Peyer's patch (tissue), 4 donors: ENCODE measurements at regions not wholly inside any gene's neighbourhood (a gene's known extent, or its start where the extent isn't known, plus 50 kb on each side); places are given as distances from the start of the nearest gene placed in this dataset.

Source experiments
- CTCF ChIP-seq, 6 experiments: fragments of 450-650 bp in 4 of 6; fragments of 200-600 bp in 2 of 6; sonication (generic) in 1 of 6; IDR thresholded peaks; one replicate each; pipeline ENCODE4 v1.5.1; 2017 to 2019; ENCODE audit warnings: antibody characterized with exemption in 6 of 6, mild to moderate bottlenecking in 3 of 6, moderate library complexity in 1 of 6
- POLR2A ChIP-seq, 2 donors: fragments of 450-650 bp; IDR thresholded peaks; one replicate each; pipeline ENCODE4 v1.5.1; 2017; ENCODE audit warnings: antibody characterized with exemption in 2 of 2, mild to moderate bottlenecking in 2 of 2, moderate library complexity in 2 of 2

GRCh38 chr3:178201714-178202113 is 334.5 kb upstream of the KCNMB2 start:
- no peak for TF ChIP-seq POLR2A (IDR thresholded peaks at IDR 0.05)
- TF ChIP-seq CTCF (IDR thresholded peaks at IDR 0.05), result no peak
